Neural cell (in vitro differentiated cells): ENCODE measurements at regions not wholly inside any gene's neighbourhood (a gene's known extent, or its start where the extent isn't known, plus 50 kb on each side); places are given as distances from the start of the nearest gene placed in this dataset.

ENCODE experiments used
- EP300 ChIP-seq: fragments of 450-650 bp; conservative IDR thresholded peaks from 2 replicates; pipeline ENCODE4 v1.6.1; 2014; ENCODE audit warnings: antibody characterized with exemption, mild to moderate bottlenecking, moderate library complexity; ENCODE audit not compliant: poor library complexity, severe bottlenecking
- EZH2 ChIP-seq: fragments of 200-600, 300-800 bp; shearing (Covaris generic), sonication (generic); IDR thresholded peaks from 2 replicates; pipeline ENCODE4 v1.6.1; 2014; ENCODE audit warnings: antibody characterized with exemption, low read length, borderline replicate concordance, mild to moderate bottlenecking; ENCODE audit not compliant: insufficient read depth, poor library complexity, severe bottlenecking
- MXI1 ChIP-seq: fragments of 450-650 bp; conservative IDR thresholded peaks from 2 replicates; pipeline ENCODE4 v1.6.1; 2014; ENCODE audit warnings: antibody characterized with exemption, mild to moderate bottlenecking; ENCODE audit not compliant: poor library complexity, severe bottlenecking
- POLR2AphosphoS5 ChIP-seq: IDR thresholded peaks from 2 replicates; pipeline ENCODE4 v1.6.1; 2012
- SMC3 ChIP-seq: fragments of 450-650 bp; conservative IDR thresholded peaks from 2 replicates; pipeline ENCODE4 v1.6.1; 2014; ENCODE audit warnings: antibody characterized with exemption, mild to moderate bottlenecking, moderate library complexity; ENCODE audit not compliant: poor library complexity
- TAF1 ChIP-seq: IDR thresholded peaks from 2 replicates; pipeline ENCODE4 v1.6.1; 2012; ENCODE audit warnings: low read depth
- TF ChIP-seq, protein P1 (sequence below): fragments of 450-650 bp; IDR thresholded peaks from 2 replicates; pipeline ENCODE4 v1.5.1; 2014; ENCODE audit warnings: antibody characterized with exemption, mild to moderate bottlenecking, moderate library complexity; ENCODE audit not compliant: poor library complexity, severe bottlenecking
- TF ChIP-seq, protein P2 (sequence below): IDR thresholded peaks from 2 replicates; pipeline ENCODE4 v1.6.1; 2012; ENCODE audit warnings: borderline replicate concordance

DNA sequence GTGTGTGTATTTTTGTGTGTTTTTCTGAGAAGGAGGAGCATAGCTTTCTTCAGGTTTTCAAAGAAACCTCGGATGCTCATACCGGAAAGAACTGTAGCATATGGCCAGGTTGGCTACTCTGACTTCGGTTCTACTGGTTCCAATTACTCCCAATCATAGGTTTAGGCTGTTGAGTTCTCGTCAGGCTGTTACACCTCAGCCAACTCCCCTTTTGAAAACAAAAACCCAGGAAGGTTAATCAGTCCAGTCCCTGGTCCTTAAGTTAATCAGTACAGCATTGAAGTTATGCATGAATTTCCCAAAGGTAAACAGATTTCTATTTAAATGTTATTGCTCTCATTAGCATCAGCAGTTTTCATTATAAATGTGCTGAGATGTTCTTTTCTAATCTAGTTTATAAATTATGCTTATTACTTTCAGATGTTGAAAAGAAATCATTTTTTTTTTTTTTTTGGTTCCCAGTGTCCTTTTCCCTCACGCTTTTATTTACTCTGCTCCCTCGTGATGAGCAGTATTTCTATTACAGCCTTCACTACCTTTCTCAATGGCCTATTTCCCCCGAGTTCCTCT is 111.0 kb downstream of the NPIPB5 start:
- TF ChIP-seq EP300 (no peak), SMC3 (no peak), EZH2 (no peak), MXI1 (no peak), POLR2AphosphoS5 (no peak), TAF1 (no peak)
- TF ChIP-seq, protein P1, sequence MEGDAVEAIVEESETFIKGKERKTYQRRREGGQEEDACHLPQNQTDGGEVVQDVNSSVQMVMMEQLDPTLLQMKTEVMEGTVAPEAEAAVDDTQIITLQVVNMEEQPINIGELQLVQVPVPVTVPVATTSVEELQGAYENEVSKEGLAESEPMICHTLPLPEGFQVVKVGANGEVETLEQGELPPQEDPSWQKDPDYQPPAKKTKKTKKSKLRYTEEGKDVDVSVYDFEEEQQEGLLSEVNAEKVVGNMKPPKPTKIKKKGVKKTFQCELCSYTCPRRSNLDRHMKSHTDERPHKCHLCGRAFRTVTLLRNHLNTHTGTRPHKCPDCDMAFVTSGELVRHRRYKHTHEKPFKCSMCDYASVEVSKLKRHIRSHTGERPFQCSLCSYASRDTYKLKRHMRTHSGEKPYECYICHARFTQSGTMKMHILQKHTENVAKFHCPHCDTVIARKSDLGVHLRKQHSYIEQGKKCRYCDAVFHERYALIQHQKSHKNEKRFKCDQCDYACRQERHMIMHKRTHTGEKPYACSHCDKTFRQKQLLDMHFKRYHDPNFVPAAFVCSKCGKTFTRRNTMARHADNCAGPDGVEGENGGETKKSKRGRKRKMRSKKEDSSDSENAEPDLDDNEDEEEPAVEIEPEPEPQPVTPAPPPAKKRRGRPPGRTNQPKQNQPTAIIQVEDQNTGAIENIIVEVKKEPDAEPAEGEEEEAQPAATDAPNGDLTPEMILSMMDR: no peak
- TF ChIP-seq, protein P2, sequence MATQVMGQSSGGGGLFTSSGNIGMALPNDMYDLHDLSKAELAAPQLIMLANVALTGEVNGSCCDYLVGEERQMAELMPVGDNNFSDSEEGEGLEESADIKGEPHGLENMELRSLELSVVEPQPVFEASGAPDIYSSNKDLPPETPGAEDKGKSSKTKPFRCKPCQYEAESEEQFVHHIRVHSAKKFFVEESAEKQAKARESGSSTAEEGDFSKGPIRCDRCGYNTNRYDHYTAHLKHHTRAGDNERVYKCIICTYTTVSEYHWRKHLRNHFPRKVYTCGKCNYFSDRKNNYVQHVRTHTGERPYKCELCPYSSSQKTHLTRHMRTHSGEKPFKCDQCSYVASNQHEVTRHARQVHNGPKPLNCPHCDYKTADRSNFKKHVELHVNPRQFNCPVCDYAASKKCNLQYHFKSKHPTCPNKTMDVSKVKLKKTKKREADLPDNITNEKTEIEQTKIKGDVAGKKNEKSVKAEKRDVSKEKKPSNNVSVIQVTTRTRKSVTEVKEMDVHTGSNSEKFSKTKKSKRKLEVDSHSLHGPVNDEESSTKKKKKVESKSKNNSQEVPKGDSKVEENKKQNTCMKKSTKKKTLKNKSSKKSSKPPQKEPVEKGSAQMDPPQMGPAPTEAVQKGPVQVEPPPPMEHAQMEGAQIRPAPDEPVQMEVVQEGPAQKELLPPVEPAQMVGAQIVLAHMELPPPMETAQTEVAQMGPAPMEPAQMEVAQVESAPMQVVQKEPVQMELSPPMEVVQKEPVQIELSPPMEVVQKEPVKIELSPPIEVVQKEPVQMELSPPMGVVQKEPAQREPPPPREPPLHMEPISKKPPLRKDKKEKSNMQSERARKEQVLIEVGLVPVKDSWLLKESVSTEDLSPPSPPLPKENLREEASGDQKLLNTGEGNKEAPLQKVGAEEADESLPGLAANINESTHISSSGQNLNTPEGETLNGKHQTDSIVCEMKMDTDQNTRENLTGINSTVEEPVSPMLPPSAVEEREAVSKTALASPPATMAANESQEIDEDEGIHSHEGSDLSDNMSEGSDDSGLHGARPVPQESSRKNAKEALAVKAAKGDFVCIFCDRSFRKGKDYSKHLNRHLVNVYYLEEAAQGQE: no peak
